ENCODE measurements at regions not wholly inside any gene's neighbourhood (a gene's known extent, or its start where the extent isn't known, plus 50 kb on each side); places are given as distances from the start of the nearest gene placed in this dataset.

GRCh38 chr1:36715797-36716196 is 233.1 kb upstream of the CSF3R start:
- Histone ChIP-seq H3K27me3 (replicated peaks; ENCODE audit: insufficient read depth) (no peaks in the 10 kb centered on the region), H3K9me3 (no peaks in the 10 kb centered on the region), H3K36me3 (no peaks in the 10 kb centered on the region), H3K4me3 (no peak overlapping the region), H3K4me1 (replicated peaks) (no peaks in the 10 kb centered on the region), H3K27ac (no peak overlapping the region)
- intact Hi-C loops (cut with DNase I), result no loop called here
- 85% methylated on average over 2 of the region's 2 CpGs for WGBS
- TF ChIP-seq POLR2AphosphoS5 (IDR thresholded peaks at IDR 0.05), result no peak
- TF ChIP-seq CTCF (IDR thresholded peaks at IDR 0.05), result no peak
- TF ChIP-seq POLR2A (IDR thresholded peaks at IDR 0.05), result no peak
- no peak for DNase-seq (ENCODE audit: low spot score)

GRCh38 chr1:36714301-36714700 is 231.6 kb upstream of the CSF3R start:
- no peak overlapping the region for H3K27ac ChIP-seq
- TF ChIP-seq POLR2AphosphoS5 (IDR thresholded peaks at IDR 0.05) (no peak), CTCF (IDR thresholded peaks at IDR 0.05) (no peak), POLR2A (IDR thresholded peaks at IDR 0.05) (no peak)
- no peaks in the 10 kb centered on the region for H3K36me3 ChIP-seq
- intact Hi-C loops (cut with DNase I), result no loop called here
- H3K4me3 ChIP-seq, result no peak overlapping the region
- H3K9me3 ChIP-seq, result no peaks in the 10 kb centered on the region
- DNase-seq (ENCODE audit: low spot score), result no peak
- no peaks in the 10 kb centered on the region for H3K4me1 ChIP-seq (replicated peaks)
- 59% methylated on average over 2 of the region's 2 CpGs for WGBS
- peaks cover 10% of the 10 kb centered on the region for H3K27me3 ChIP-seq (replicated peaks; ENCODE audit: insufficient read depth)

GRCh38 chr1:36711480-36711879 is 228.8 kb upstream of the CSF3R start:
- no peak for DNase-seq (ENCODE audit: low spot score)
- Histone ChIP-seq H3K4me3 (no peak overlapping the region), H3K36me3 (no peaks in the 10 kb centered on the region), H3K9me3 (no peaks in the 10 kb centered on the region), H3K27ac (no peak overlapping the region), H3K4me1 (replicated peaks) (no peaks in the 10 kb centered on the region), H3K27me3 (replicated peaks; ENCODE audit: insufficient read depth) (peaks cover 10% of the 10 kb centered on the region)
- 23% methylated on average over 2 of the region's 2 CpGs for WGBS
- TF ChIP-seq POLR2AphosphoS5 (IDR thresholded peaks at IDR 0.05) (no peak), POLR2A (IDR thresholded peaks at IDR 0.05) (no peak), CTCF (IDR thresholded peaks at IDR 0.05) (no peak)
- intact Hi-C loops (cut with DNase I), result no loop called here

GRCh38 chr1:36710951-36711350 is 228.2 kb upstream of the CSF3R start:
- intact Hi-C loops (cut with DNase I), result no loop called here
- Histone ChIP-seq H3K27ac (no peak overlapping the region), H3K4me1 (replicated peaks) (no peaks in the 10 kb centered on the region), H3K9me3 (no peaks in the 10 kb centered on the region), H3K27me3 (replicated peaks; ENCODE audit: insufficient read depth) (peaks cover 10% of the 10 kb centered on the region), H3K4me3 (no peak overlapping the region), H3K36me3 (no peaks in the 10 kb centered on the region)
- no peak for TF ChIP-seq POLR2AphosphoS5 (IDR thresholded peaks at IDR 0.05)
- TF ChIP-seq CTCF (IDR thresholded peaks at IDR 0.05), result no peak
- TF ChIP-seq POLR2A (IDR thresholded peaks at IDR 0.05), result no peak
- WGBS, result 11% methylated on average over 5 of the region's 5 CpGs
- no peak for DNase-seq (ENCODE audit: low spot score)

GRCh38 chr1:36709869-36710481 is 227.3 kb upstream of the CSF3R start:
- H3K4me3 ChIP-seq, result no peak overlapping the region
- intact Hi-C loops (cut with DNase I), result no loop called here
- no peak overlapping the region for H3K27ac ChIP-seq
- no peaks in the 10 kb centered on the region for H3K4me1 ChIP-seq (replicated peaks)
- H3K9me3 ChIP-seq, result no peaks in the 10 kb centered on the region
- TF ChIP-seq CTCF (IDR thresholded peaks at IDR 0.05), result no peak
- no peak for TF ChIP-seq POLR2A (IDR thresholded peaks at IDR 0.05)
- no peak for TF ChIP-seq POLR2AphosphoS5 (IDR thresholded peaks at IDR 0.05)
- 21% methylated on average over 17 of the region's 17 CpGs for WGBS
- H3K27me3 ChIP-seq (replicated peaks; ENCODE audit: insufficient read depth), result peaks cover 10% of the 10 kb centered on the region
- DNase-seq (ENCODE audit: low spot score), result no peak
- no peaks in the 10 kb centered on the region for H3K36me3 ChIP-seq

Data from prostate gland (tissue), 2 donors.